ENCODE measurements at regions not wholly inside any gene's neighbourhood (a gene's known extent, or its start where the extent isn't known, plus 50 kb on each side); places are given as distances from the start of the nearest gene placed in this dataset.

GRCh38 chr12:125503128-125503527, 437.9 kb downstream of the AACS start:
- no peak for TF ChIP-seq POLR2AphosphoS5 (IDR thresholded peaks at IDR 0.05)
- TF ChIP-seq, protein P1, sequence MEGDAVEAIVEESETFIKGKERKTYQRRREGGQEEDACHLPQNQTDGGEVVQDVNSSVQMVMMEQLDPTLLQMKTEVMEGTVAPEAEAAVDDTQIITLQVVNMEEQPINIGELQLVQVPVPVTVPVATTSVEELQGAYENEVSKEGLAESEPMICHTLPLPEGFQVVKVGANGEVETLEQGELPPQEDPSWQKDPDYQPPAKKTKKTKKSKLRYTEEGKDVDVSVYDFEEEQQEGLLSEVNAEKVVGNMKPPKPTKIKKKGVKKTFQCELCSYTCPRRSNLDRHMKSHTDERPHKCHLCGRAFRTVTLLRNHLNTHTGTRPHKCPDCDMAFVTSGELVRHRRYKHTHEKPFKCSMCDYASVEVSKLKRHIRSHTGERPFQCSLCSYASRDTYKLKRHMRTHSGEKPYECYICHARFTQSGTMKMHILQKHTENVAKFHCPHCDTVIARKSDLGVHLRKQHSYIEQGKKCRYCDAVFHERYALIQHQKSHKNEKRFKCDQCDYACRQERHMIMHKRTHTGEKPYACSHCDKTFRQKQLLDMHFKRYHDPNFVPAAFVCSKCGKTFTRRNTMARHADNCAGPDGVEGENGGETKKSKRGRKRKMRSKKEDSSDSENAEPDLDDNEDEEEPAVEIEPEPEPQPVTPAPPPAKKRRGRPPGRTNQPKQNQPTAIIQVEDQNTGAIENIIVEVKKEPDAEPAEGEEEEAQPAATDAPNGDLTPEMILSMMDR (IDR thresholded peaks at IDR 0.05): no peak
- TF ChIP-seq POLR2A (IDR thresholded peaks at IDR 0.05): no peak

Measured in prostate gland (tissue), 2 donors.